ENCODE measurements at regions not wholly inside any gene's neighbourhood (a gene's known extent, or its start where the extent isn't known, plus 50 kb on each side); places are given as distances from the start of the nearest gene placed in this dataset.
A peak's percentile ranks its signal among the peaks of the same experiment; 100 is the strongest.

- H3F3A ChIP-seq (ENCODE audit: insufficient read depth, low read length, poor library complexity, severe bottlenecking) = no peaks in the 10 kb centered on the region
- no peaks in the 10 kb centered on the region for H3K27me3 ChIP-seq (ENCODE audit: insufficient read depth, low read depth, low read length)
- no peaks in the 10 kb centered on the region for H3K79me2 ChIP-seq (replicated peaks; ENCODE audit: insufficient read depth, low read length)
- TF ChIP-seq RAD21 (conservative IDR thresholded peaks at IDR 0.05) (no peak), EZH2 (IDR thresholded peaks at IDR 0.05; ENCODE audit: borderline replicate concordance, insufficient read depth, low read length, poor library complexity, severe bottlenecking) (no peak), TAF1 (IDR thresholded peaks at IDR 0.05; ENCODE audit: low read depth) (no peak)
- TF ChIP-seq, protein P1, sequence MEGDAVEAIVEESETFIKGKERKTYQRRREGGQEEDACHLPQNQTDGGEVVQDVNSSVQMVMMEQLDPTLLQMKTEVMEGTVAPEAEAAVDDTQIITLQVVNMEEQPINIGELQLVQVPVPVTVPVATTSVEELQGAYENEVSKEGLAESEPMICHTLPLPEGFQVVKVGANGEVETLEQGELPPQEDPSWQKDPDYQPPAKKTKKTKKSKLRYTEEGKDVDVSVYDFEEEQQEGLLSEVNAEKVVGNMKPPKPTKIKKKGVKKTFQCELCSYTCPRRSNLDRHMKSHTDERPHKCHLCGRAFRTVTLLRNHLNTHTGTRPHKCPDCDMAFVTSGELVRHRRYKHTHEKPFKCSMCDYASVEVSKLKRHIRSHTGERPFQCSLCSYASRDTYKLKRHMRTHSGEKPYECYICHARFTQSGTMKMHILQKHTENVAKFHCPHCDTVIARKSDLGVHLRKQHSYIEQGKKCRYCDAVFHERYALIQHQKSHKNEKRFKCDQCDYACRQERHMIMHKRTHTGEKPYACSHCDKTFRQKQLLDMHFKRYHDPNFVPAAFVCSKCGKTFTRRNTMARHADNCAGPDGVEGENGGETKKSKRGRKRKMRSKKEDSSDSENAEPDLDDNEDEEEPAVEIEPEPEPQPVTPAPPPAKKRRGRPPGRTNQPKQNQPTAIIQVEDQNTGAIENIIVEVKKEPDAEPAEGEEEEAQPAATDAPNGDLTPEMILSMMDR (IDR thresholded peaks at IDR 0.05; ENCODE audit: poor library complexity, severe bottlenecking) = no peak
- H3K4me3 ChIP-seq (ENCODE audit: low read length) = no peak overlapping the region
- no peaks in the 10 kb centered on the region for H3K9me3 ChIP-seq (ENCODE audit: low read length)
- H3K27ac ChIP-seq (ENCODE audit: low read length) = no peak overlapping the region
- no peak overlapping the region for H3K4me2 ChIP-seq (ENCODE audit: low read length)
- no peaks in the 10 kb centered on the region for H4K20me1 ChIP-seq (ENCODE audit: insufficient read depth)
- H3K9me2 ChIP-seq (ENCODE audit: insufficient read depth, low read length) = no peaks in the 10 kb centered on the region
- no peaks in the 10 kb centered on the region for H3K36me3 ChIP-seq (ENCODE audit: insufficient read depth, low read length)
- H3K9ac ChIP-seq (ENCODE audit: low read length) = no peak overlapping the region
- H2AFZ ChIP-seq (ENCODE audit: low read depth, low read length) = no peak overlapping the region
These were observed 605.7 kb downstream of the MATN1 start for GRCh38 chr1:30117685-30118084.

- H3K4me2 ChIP-seq (ENCODE audit: low read length) = no peak overlapping the region
- H3K27ac ChIP-seq (ENCODE audit: low read length) = no peak overlapping the region
- no peak overlapping the region for H3K4me3 ChIP-seq (ENCODE audit: low read length)
These were observed 612.0 kb downstream of the MATN1 start for GRCh38 chr1:30111431-30111830.

DNA sequence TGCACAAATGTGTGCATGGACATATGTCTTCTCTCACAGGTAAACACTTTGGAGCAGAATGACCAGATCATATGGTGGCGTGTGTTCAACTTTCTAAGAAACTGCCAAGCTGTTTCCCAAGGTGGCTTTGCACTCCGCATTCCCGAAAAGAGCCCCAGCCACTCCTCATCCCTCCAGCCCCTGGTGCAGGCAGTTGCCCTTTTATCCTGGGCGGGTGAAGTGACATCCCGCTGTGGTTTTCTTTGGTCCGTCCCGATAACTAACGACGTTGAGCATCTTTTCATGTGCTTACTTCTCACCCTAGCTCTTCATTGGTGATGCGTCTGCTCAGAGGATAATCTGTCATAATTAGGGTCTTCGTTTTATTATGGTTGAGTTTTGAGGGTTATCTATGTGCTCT lies 612.5 kb downstream of the MATN1 start:
- no peak for TF ChIP-seq SMC3 (conservative IDR thresholded peaks at IDR 0.05; ENCODE audit: poor library complexity)
- TF ChIP-seq, protein P1 (IDR thresholded peaks at IDR 0.05; ENCODE audit: poor library complexity, severe bottlenecking) = no peak
- no peak for TF ChIP-seq POLR2AphosphoS5 (IDR thresholded peaks at IDR 0.05)
- no peak for TF ChIP-seq EP300 (conservative IDR thresholded peaks at IDR 0.05; ENCODE audit: poor library complexity, severe bottlenecking)
- TF ChIP-seq RAD21 (conservative IDR thresholded peaks at IDR 0.05) = no peak
- no peak overlapping the region for H3K4me2 ChIP-seq (ENCODE audit: low read length)

More at GRCh38 chr1:30111431-30111830, 612.0 kb downstream of the MATN1 start:
- no peaks in the 10 kb centered on the region for H3K79me2 ChIP-seq (replicated peaks; ENCODE audit: insufficient read depth, low read length)
- no peak overlapping the region for H3K9ac ChIP-seq (ENCODE audit: low read length)
- peak; percentile 84 for TF ChIP-seq SMC3 (conservative IDR thresholded peaks at IDR 0.05; ENCODE audit: poor library complexity)
- TF ChIP-seq TAF1 (IDR thresholded peaks at IDR 0.05; ENCODE audit: low read depth) = no peak
- no peak for TF ChIP-seq EP300 (conservative IDR thresholded peaks at IDR 0.05; ENCODE audit: poor library complexity, severe bottlenecking)
- peak; percentile 82 for TF ChIP-seq RAD21 (conservative IDR thresholded peaks at IDR 0.05)
- TF ChIP-seq, protein P1 (IDR thresholded peaks at IDR 0.05; ENCODE audit: poor library complexity, severe bottlenecking) = peak; percentile 73
- TF ChIP-seq MXI1 (conservative IDR thresholded peaks at IDR 0.05; ENCODE audit: poor library complexity, severe bottlenecking) = no peak
- no peaks in the 10 kb centered on the region for H3K27me3 ChIP-seq (ENCODE audit: insufficient read depth, low read depth, low read length)
- no peaks in the 10 kb centered on the region for H4K20me1 ChIP-seq (ENCODE audit: insufficient read depth)
- H3K9me2 ChIP-seq (ENCODE audit: insufficient read depth, low read length) = no peaks in the 10 kb centered on the region
- H3K9me3 ChIP-seq (ENCODE audit: low read length) = no peaks in the 10 kb centered on the region
- H3F3A ChIP-seq (ENCODE audit: insufficient read depth, low read length, poor library complexity, severe bottlenecking) = no peaks in the 10 kb centered on the region
- no peaks in the 10 kb centered on the region for H3K36me3 ChIP-seq (ENCODE audit: insufficient read depth, low read length)
- H2AFZ ChIP-seq (ENCODE audit: low read depth, low read length) = no peak overlapping the region

More for the DNA sequence above, 612.5 kb downstream of the MATN1 start:
- Histone ChIP-seq H3K79me2 (replicated peaks; ENCODE audit: insufficient read depth, low read length) (no peaks in the 10 kb centered on the region), H3F3A (ENCODE audit: insufficient read depth, low read length, poor library complexity, severe bottlenecking) (no peaks in the 10 kb centered on the region), H3K27me3 (ENCODE audit: insufficient read depth, low read depth, low read length) (no peaks in the 10 kb centered on the region), H4K20me1 (ENCODE audit: insufficient read depth) (no peaks in the 10 kb centered on the region), H3K9me3 (ENCODE audit: low read length) (no peaks in the 10 kb centered on the region), H2AFZ (ENCODE audit: low read depth, low read length) (no peak overlapping the region), H3K4me3 (ENCODE audit: low read length) (no peak overlapping the region), H3K36me3 (ENCODE audit: insufficient read depth, low read length) (no peaks in the 10 kb centered on the region), H3K9me2 (ENCODE audit: insufficient read depth, low read length) (no peaks in the 10 kb centered on the region), H3K9ac (ENCODE audit: low read length) (no peak overlapping the region), H3K27ac (ENCODE audit: low read length) (no peak overlapping the region)

Data from neural cell (in vitro differentiated cells).